Prostate gland (tissue), 2 donors: ENCODE measurements at regions not wholly inside any gene's neighbourhood (a gene's known extent, or its start where the extent isn't known, plus 50 kb on each side); places are given as distances from the start of the nearest gene placed in this dataset.
"Not testable (repeated sequence)": the region's sequence is repeated elsewhere in the genome, so short reads cannot be mapped to it uniquely, and the experiment has no call there.

Source experiments
- DNase-seq: peaks from one replicate; pipeline ENCODE4 v3.0.0-alpha.2; 2019; ENCODE audit warnings: low spot score
- H3K27ac ChIP-seq, 2 donors: fragments of 200-600 bp; sonication (generic); 2 replicates each; pipeline ENCODE4 v1.5.1; 2017 to 2019
- H3K27me3 ChIP-seq: fragments of 200-600 bp; sonication (generic); replicated peaks from 2 replicates; pipeline ENCODE4 v1.5.1; 2019; ENCODE audit not compliant: insufficient read depth
- H3K36me3 ChIP-seq, 2 donors: fragments of 200-600 bp; sonication (generic); 1 replicate in 1 of 2; 2 replicates in 1 of 2; pipeline versions ENCODE4 v1.5.1 to v1.8.1; 2017 to 2019
- H3K4me1 ChIP-seq: fragments of 200-600 bp; sonication (generic); replicated peaks from 2 replicates; pipeline ENCODE4 v1.5.1; 2019
- H3K4me3 ChIP-seq, 2 donors: fragments of 200-600 bp; sonication (generic); 2 replicates each; pipeline ENCODE4 v1.5.1; 2017 to 2019
- H3K9me3 ChIP-seq: fragments of 200-600 bp; sonication (generic); 2 replicates; pipeline ENCODE4 v1.5.1; 2017
- CTCF ChIP-seq, 4 experiments: fragments of 200-600 bp in 2 of 4; fragments of 450-650 bp in 2 of 4; sonication (generic) in 2 of 4; IDR thresholded peaks; 1 replicate in 3 of 4; 2 replicates in 1 of 4; pipeline ENCODE4 v1.5.1; 2016 to 2019; ENCODE audit warnings: antibody characterized with exemption in 4 of 4, mild to moderate bottlenecking in 2 of 4, moderate library complexity in 2 of 4
- POLR2A ChIP-seq: fragments of 450-650 bp; IDR thresholded peaks from one replicate; pipeline ENCODE4 v1.6.1; 2016; ENCODE audit warnings: antibody characterized with exemption, mild to moderate bottlenecking
- POLR2AphosphoS5 ChIP-seq: sonication (generic); formaldehyde crosslinking; IDR thresholded peaks from one replicate; pipeline ENCODE4 v1.6.1; 2017; ENCODE audit warnings: antibody characterized with exemption
- WGBS: methylation state at CpG from one replicate; pipeline ENCODE4 v1.1.5; 2018; 5-methylcytosine and 5-hydroxymethylcytosine counted together
- intact Hi-C: fragments of 100-400 bp; cut with DNase I; formaldehyde crosslinking; loops from one replicate; pipeline ENCODE4 v1.14.2; 2022

DNA sequence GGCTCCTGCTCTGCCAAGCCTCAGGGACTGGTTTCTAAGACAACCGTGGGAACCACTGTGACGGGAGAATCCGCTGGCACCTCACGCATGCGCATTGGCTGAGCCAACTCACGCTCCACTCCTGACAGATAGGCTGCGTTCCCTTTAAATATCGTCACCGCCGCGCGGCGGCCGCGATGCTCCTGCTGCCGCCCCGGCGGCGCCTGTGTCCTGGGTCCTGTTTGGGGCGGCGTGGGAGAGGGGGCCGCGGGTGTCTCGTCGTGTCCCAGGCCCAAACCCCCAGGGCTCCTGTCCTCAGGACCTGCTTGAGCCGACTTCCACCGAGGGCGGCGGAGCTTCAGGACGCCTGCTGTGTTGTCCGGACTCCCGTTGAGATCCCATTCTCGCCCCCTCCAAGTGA, 684.8 kb upstream of the TPTE start:
- intact Hi-C loops, DNase-seq, H3K27me3 ChIP-seq, H3K9me3 ChIP-seq, H3K4me3 ChIP-seq, H3K36me3 ChIP-seq, H3K4me1 ChIP-seq, H3K27ac ChIP-seq: not testable (repeated sequence)
- 75% methylated on average over 31 of the region's 33 CpGs for WGBS

DNA sequence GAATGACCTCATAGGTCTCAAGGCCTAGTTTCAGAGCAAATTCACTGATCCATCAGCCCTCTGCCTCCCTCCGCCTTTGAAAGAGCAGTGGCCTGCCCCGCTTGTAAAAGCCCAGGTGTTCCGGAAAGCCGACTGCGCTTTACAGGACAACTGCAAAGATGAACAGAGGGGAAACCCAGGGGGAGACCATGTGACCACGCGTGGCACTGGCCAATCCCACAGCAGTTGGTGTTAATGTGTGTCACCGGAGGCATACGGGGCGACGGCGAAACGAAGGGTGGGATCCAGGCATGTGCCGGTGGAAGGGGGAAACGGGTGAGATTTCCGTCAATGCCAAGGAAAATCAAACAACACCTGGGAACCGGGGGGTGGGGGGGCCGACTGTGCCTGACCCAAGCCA, 684.4 kb upstream of the TPTE start:
- DNase-seq, H3K27me3 ChIP-seq, H3K9me3 ChIP-seq, H3K27ac ChIP-seq, intact Hi-C loops, H3K4me3 ChIP-seq, H3K4me1 ChIP-seq, H3K36me3 ChIP-seq: not testable (repeated sequence)
- 79% methylated on average over 18 of the region's 18 CpGs for WGBS

DNA sequence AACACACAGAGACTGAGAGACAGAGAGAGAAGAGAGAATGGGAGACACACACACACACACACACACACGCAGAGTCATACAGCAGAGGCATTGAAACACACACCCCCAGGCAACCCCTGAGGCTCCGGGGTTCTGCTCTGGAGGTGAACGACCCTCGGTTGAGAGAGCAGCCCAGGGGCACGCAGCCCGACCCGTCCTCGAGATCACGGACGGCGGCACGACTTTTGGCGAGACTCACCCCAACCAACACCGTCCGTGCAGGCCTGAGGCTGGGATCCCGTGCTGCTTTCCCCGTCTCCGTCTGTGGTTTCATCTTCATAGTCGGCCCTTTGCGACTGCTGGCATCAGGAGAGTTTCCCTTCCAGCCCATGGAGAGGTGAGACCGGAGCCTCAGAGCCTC, 683.9 kb upstream of the TPTE start:
- 75% methylated on average over 21 of the region's 21 CpGs for WGBS
- H3K4me1 ChIP-seq, DNase-seq, H3K9me3 ChIP-seq, intact Hi-C loops, H3K27ac ChIP-seq, H3K27me3 ChIP-seq, H3K36me3 ChIP-seq, H3K4me3 ChIP-seq: not testable (repeated sequence)

DNA sequence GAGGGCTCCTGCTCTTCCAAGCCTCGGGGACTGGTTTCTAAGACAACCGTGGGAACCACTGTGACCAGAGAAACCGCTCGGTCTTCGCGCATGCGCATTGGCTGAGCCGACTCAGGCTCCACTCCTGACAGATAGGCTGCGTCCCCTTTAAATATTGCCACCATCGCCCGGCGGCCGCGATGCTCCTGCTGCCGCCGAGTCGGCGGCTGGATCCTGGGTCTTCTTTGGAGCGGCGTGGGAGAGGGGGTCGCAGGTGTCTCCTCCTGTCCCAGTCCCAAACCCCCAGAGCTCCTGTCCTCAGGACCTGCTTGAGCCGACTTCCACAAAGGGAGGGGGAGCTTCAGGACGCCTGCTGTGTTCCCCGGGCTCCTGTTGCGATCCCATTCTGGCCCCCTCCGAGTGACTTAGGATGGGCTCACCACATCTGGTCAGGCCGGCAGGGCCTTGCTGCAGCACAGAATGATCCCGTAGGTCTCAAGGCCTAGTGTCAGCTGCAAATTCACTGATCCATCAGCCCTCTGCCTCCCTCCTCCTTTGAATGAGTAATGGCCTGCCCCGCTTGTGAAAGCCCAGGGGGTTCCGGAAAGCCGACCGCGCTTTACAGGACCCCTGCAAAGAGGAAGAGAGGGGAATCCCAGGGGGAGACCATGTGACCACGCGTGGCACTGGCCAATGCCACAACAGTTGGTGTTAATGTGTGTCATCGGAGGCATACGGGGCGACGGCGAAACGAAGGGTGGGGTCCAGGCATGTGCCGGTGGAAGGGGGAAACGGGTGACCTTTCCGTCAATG, 683.2 kb upstream of the TPTE start:
- H3K27ac ChIP-seq, result no peak overlapping the region
- intact Hi-C loops, result no loop called here
- no peak for DNase-seq
- H3K4me1 ChIP-seq, result no peaks in the 10 kb centered on the region
- WGBS, result 80% methylated on average over 44 of the region's 44 CpGs
- no peaks in the 10 kb centered on the region for H3K9me3 ChIP-seq
- TF ChIP-seq POLR2A (no peak), POLR2AphosphoS5 (no peak), CTCF (IDR thresholded peaks at IDR 0.05) (no peak)
- no peaks in the 10 kb centered on the region for H3K27me3 ChIP-seq
- no peaks in the 10 kb centered on the region for H3K36me3 ChIP-seq
- no peak overlapping the region for H3K4me3 ChIP-seq

- H3K9me3 ChIP-seq, result no peaks in the 10 kb centered on the region
- H3K4me1 ChIP-seq, result no peaks in the 10 kb centered on the region
- H3K27ac ChIP-seq, result no peak overlapping the region
- no peak for DNase-seq
- intact Hi-C loops, result no loop called here
- 74% methylated on average over 47 of the region's 47 CpGs for WGBS
- H3K27me3 ChIP-seq, result no peaks in the 10 kb centered on the region
- TF ChIP-seq POLR2A (no peak), POLR2AphosphoS5 (no peak), CTCF (IDR thresholded peaks at IDR 0.05) (no peak)
- no peak overlapping the region for H3K4me3 ChIP-seq
- H3K36me3 ChIP-seq, result no peaks in the 10 kb centered on the region
Observed at GRCh38 chr21:9838738-9839642, 682.4 kb upstream of the TPTE start.

GRCh38 chr21:9844106-9844505, 677.3 kb upstream of the TPTE start:
- H3K4me1 ChIP-seq, H3K9me3 ChIP-seq, H3K36me3 ChIP-seq, DNase-seq, intact Hi-C loops, H3K27ac ChIP-seq, H3K27me3 ChIP-seq, H3K4me3 ChIP-seq: not testable (repeated sequence)
- WGBS, result 81% methylated on average over 1 of the region's 1 CpG

DNA sequence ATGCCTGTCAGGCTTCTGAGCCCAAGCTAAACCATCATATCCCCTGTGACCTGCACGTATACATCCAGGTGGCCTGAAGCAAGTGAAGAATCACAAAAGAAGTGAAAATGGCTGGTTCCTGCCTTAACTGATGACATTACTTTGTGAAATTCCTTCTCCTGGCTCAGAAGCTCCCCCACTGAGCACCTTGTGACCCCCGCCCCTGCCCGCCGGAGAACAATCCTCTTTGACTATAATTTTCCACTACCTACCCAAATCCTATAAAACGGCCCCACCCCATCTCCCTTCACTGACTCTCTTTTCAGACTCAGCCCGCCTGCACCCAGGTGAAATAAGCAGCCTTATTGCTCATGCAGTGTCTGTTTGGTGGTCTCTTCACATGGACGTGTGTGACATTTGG, 673.9 kb upstream of the TPTE start:
- H3K36me3 ChIP-seq, H3K4me1 ChIP-seq, H3K27me3 ChIP-seq, intact Hi-C loops, H3K9me3 ChIP-seq, H3K27ac ChIP-seq, DNase-seq, H3K4me3 ChIP-seq: not testable (repeated sequence)
- 67% methylated on average over 7 of the region's 7 CpGs for WGBS

- H3K27ac ChIP-seq, H3K4me3 ChIP-seq, H3K9me3 ChIP-seq, H3K27me3 ChIP-seq, intact Hi-C loops, H3K36me3 ChIP-seq, DNase-seq, H3K4me1 ChIP-seq: not testable (repeated sequence)
- WGBS, result 60% methylated on average over 2 of the region's 2 CpGs
Observed at GRCh38 chr21:9851166-9851565, 670.2 kb upstream of the TPTE start.

- H3K27me3 ChIP-seq, H3K4me3 ChIP-seq, intact Hi-C loops, H3K9me3 ChIP-seq, DNase-seq, H3K4me1 ChIP-seq, H3K36me3 ChIP-seq, H3K27ac ChIP-seq: not testable (repeated sequence)
- 56% methylated on average over 7 of the region's 7 CpGs for WGBS
Observed at GRCh38 chr21:9851695-9852094, 669.7 kb upstream of the TPTE start.

- intact Hi-C loops, H3K9me3 ChIP-seq, H3K4me1 ChIP-seq, H3K27ac ChIP-seq, H3K27me3 ChIP-seq, H3K4me3 ChIP-seq, H3K36me3 ChIP-seq, DNase-seq: not testable (repeated sequence)
- 62% methylated on average over 9 of the region's 9 CpGs for WGBS
Observed at GRCh38 chr21:9857563-9857962, 663.8 kb upstream of the TPTE start.
